ENCODE measurements at regions not wholly inside any gene's neighbourhood (a gene's known extent, or its start where the extent isn't known, plus 50 kb on each side); places are given as distances from the start of the nearest gene placed in this dataset.

GRCh38 chr3:72636969-72637597, 211.2 kb downstream of the SHQ1 start:
- Histone ChIP-seq H3K4me2 (peak overlapping the region; percentile 64 to 87 (median 80)), H3K27ac (peak overlapping the region in 9 of 11 experiments; percentile 2 to 70 (median 64); a peak in 16 of 22 replicates), H3K27me3 (no peaks in the 10 kb centered on the region), H3K36me3 (no peaks in the 10 kb centered on the region), H3K4me3 (peak overlapping the region in 2 of 10 experiments; percentile 8 to 32; a peak in 3 of 20 replicates), H3K9ac (peak overlapping the region in 6 of 11 experiments; percentile 5 to 57 (median 46); a peak in 11 of 22 replicates), H3K4me1 (peaks cover 21 to 81% (median 43%) of the 10 kb centered on the region in 10 experiments), H3K9me3 (replicated peaks in 1 of 11) (peaks cover 0 to 9% (median 4%) of the 10 kb centered on the region in 11 experiments; a peak in 9 of 22 replicates), H4K20me1 (no peaks in the 10 kb centered on the region)
- TF ChIP-seq Cebpa-rat (IDR thresholded peaks at IDR 0.05): no peak

DNA sequence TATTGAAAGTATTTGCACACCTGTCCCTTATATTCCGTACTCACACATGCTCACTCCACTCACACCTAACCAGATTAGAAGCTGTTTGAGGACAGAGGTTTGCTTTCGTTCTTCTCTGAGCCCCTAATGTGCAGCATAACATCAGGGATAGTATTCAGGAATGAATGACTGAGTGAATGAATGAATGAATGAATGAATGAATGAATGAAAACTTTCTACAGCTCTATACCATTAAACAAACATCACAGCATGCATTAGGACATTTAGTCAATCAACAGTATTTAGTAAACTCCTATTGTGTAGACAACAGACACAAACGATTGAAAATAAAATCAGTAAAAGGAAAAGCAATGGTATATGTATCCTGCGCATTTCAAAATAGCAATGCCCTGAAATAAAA, 212.7 kb downstream of the SHQ1 start:
- Histone ChIP-seq H3K4me1 (peaks cover 33 to 96% (median 57%) of the 10 kb centered on the region in 10 experiments), H3K36me3 (no peaks in the 10 kb centered on the region), H3K27ac (no peak overlapping the region)

GRCh38 chr3:72634128-72634527, 214.1 kb downstream of the SHQ1 start:
- H3K36me3 ChIP-seq: no peaks in the 10 kb centered on the region
- no peak overlapping the region for H3K9ac ChIP-seq
- H3K9me3 ChIP-seq (replicated peaks in 1 of 11): peaks cover 0 to 15% (median 5%) of the 10 kb centered on the region in 11 experiments; a peak in 10 of 22 replicates
- H4K20me1 ChIP-seq: no peaks in the 10 kb centered on the region
- peaks cover 43 to 98% (median 65%) of the 10 kb centered on the region in 10 experiments for H3K4me1 ChIP-seq
- no peak overlapping the region for H3K27ac ChIP-seq
- H3K4me2 ChIP-seq: peak overlapping the region in 2 of 11 experiments; percentile 19 to 26; a peak in 3 of 22 replicates
- no peak overlapping the region for H3K4me3 ChIP-seq
- TF ChIP-seq Cebpa-rat (IDR thresholded peaks at IDR 0.05): no peak
- H3K27me3 ChIP-seq: no peaks in the 10 kb centered on the region

More for the DNA sequence above, 212.7 kb downstream of the SHQ1 start:
- peaks cover 0 to 15% (median 5%) of the 10 kb centered on the region in 11 experiments; a peak in 10 of 22 replicates for H3K9me3 ChIP-seq (replicated peaks in 1 of 11)
- no peak overlapping the region for H3K9ac ChIP-seq
- H4K20me1 ChIP-seq: no peaks in the 10 kb centered on the region
- TF ChIP-seq Cebpa-rat (IDR thresholded peaks at IDR 0.05): no peak
- H3K4me2 ChIP-seq: peak overlapping the region in 2 of 11 experiments; percentile 19 to 81; a peak in 2 of 22 replicates
- no peaks in the 10 kb centered on the region for H3K27me3 ChIP-seq
- H3K4me3 ChIP-seq: no peak overlapping the region

DNA sequence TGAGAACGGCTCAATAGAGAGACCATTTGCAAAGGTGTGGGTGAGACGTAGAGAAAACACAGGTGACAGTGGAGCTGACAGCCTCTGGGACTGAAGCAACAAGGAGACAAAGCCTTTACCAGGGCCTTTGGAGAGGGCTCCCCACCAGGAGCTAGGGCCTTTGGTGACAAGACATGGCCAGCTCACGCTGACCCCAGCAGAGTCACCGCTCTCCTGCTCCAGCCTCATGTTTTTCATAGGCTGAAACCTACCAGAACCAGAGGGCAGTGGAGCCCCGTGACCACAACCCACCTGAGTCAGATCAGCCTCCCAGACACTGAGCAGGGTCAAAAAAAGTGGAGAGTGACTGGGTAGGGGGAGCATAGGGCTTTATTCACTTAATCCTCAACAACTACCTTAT, 214.7 kb downstream of the SHQ1 start:
- Histone ChIP-seq H3K27me3 (no peaks in the 10 kb centered on the region), H3K36me3 (no peaks in the 10 kb centered on the region)

DNA sequence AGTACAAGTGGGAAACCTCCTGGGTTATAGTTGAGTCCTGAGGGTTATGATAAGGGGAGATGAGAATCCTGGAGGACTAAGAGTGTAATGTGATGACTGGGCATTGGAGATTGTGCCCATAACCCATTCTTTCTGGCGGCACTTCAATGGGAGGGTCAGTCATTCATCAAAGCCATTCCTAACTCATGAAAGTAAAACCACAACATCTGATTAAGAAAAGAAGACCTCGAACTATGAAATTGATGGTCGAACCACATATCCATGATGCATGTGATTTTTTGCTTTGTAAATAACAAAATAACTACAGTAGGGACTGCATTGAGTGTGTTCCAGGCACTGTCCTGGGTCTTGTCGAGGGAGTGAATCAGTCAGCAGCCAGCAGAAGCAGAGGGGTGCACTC, 215.1 kb downstream of the SHQ1 start:
- Histone ChIP-seq H4K20me1 (no peaks in the 10 kb centered on the region), H3K36me3 (no peaks in the 10 kb centered on the region), H3K4me1 (peaks cover 50 to 98% (median 72%) of the 10 kb centered on the region in 10 experiments), H3K9me3 (replicated peaks in 1 of 11) (peaks cover 0 to 15% (median 5%) of the 10 kb centered on the region in 11 experiments; a peak in 10 of 22 replicates), H3K9ac (no peak overlapping the region), H3K27me3 (no peaks in the 10 kb centered on the region), H3K4me3 (no peak overlapping the region), H3K4me2 (peak overlapping the region in 7 of 11 experiments; percentile 2 to 95 (median 87); a peak in 10 of 22 replicates), H3K27ac (peak overlapping the region in 5 of 11 experiments; percentile 15 to 89 (median 32); a peak in 6 of 22 replicates)
- no peak for TF ChIP-seq Cebpa-rat (IDR thresholded peaks at IDR 0.05)

More for the DNA sequence above, 214.7 kb downstream of the SHQ1 start:
- peak overlapping the region in 9 of 11 experiments; percentile 2 to 95 (median 38); a peak in 11 of 22 replicates for H3K4me2 ChIP-seq
- H3K4me3 ChIP-seq: no peak overlapping the region
- no peak overlapping the region for H3K9ac ChIP-seq
- peaks cover 0 to 15% (median 5%) of the 10 kb centered on the region in 11 experiments; a peak in 10 of 22 replicates for H3K9me3 ChIP-seq (replicated peaks in 1 of 11)
- H3K4me1 ChIP-seq: peaks cover 46 to 98% (median 71%) of the 10 kb centered on the region in 10 experiments
- H3K27ac ChIP-seq: peak overlapping the region in 5 of 11 experiments; percentile 15 to 89 (median 32); a peak in 6 of 22 replicates
- TF ChIP-seq Cebpa-rat (IDR thresholded peaks at IDR 0.05): no peak
- H4K20me1 ChIP-seq: no peaks in the 10 kb centered on the region

- H3K4me3 ChIP-seq: 0 out of 20 replicates have a peak overlapping the region, but pooled peaks of 1 of the 10 experiments have one; percentile 7
- H3K9ac ChIP-seq: peak overlapping the region in 1 of 11 experiments; percentile 78; a peak in 4 of 22 replicates
- H3K9me3 ChIP-seq (replicated peaks in 1 of 11): peaks cover 0 to 15% (median 5%) of the 10 kb centered on the region in 11 experiments; a peak in 10 of 22 replicates
- peak overlapping the region in 9 of 11 experiments; percentile 82 to 95 (median 93); a peak in 17 of 22 replicates for H3K4me2 ChIP-seq
- no peaks in the 10 kb centered on the region for H3K36me3 ChIP-seq
- TF ChIP-seq Cebpa-rat (IDR thresholded peaks at IDR 0.05): no peak
- no peaks in the 10 kb centered on the region for H3K27me3 ChIP-seq
- peaks cover 54 to 98% (median 72%) of the 10 kb centered on the region in 10 experiments for H3K4me1 ChIP-seq
- no peaks in the 10 kb centered on the region for H4K20me1 ChIP-seq
- peak overlapping the region in 8 of 11 experiments; percentile 61 to 93 (median 90); a peak in 15 of 22 replicates for H3K27ac ChIP-seq
Observed at GRCh38 chr3:72632129-72632528, 216.1 kb downstream of the SHQ1 start.

- peaks cover 0 to 15% (median 5%) of the 10 kb centered on the region in 11 experiments; a peak in 10 of 22 replicates for H3K9me3 ChIP-seq (replicated peaks in 1 of 11)
- no peaks in the 10 kb centered on the region for H3K27me3 ChIP-seq
- H3K4me2 ChIP-seq: peak overlapping the region; percentile 40 to 95 (median 92); a peak in 21 of 22 replicates
Observed at GRCh38 chr3:72630969-72631344, 217.3 kb downstream of the SHQ1 start.

DNA sequence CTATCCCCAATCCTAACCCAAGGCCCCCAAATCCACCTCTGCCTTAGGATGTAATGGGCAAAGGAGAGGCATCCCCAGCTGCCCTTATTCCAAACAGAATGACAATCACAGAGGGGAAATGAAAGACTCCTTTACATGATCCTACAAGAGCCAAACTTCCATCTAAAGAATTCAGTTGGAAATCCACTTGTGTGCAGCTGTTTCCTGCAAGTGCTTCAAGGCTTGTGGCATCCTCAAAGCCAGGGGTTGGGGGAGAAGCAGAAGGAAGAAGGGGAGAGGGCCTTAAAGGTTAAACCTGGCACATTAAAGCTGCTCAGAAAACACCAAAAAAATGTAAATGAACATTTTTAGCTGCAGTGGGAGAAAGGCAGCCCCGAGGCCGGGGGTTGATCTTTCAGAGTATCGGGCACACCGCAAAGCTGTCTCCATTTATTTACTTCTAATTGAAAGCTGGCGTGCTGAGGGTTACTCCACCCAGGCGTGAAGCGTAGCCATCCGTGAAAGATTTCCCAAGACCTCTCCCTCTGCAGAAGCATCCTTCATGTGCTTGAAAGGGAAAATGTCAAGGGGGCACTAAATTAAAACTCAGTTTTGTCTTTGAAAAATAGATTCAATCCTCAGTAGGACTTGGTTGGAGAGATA, 217.8 kb downstream of the SHQ1 start:
- Histone ChIP-seq H3K4me3 (peak overlapping the region in 7 of 10 experiments; percentile 1 to 50 (median 27); a peak in 9 of 20 replicates), H3K9me3 (replicated peaks in 1 of 11) (peaks cover 0 to 15% (median 5%) of the 10 kb centered on the region in 11 experiments; a peak in 10 of 22 replicates), H4K20me1 (no peaks in the 10 kb centered on the region), H3K4me1 (peaks cover 48 to 99% (median 71%) of the 10 kb centered on the region in 10 experiments), H3K27ac (peak overlapping the region in 9 of 11 experiments; percentile 61 to 93 (median 89); a peak in 19 of 22 replicates), H3K9ac (peak overlapping the region in 9 of 11 experiments; percentile 43 to 81 (median 75); a peak in 18 of 22 replicates), H3K27me3 (no peaks in the 10 kb centered on the region), H3K4me2 (peak overlapping the region; percentile 40 to 95 (median 92)), H3K36me3 (no peaks in the 10 kb centered on the region)
- peak in 9 of 11 experiments; percentile 47 to 93 (median 87); a peak in 17 of 22 replicates for TF ChIP-seq Cebpa-rat (IDR thresholded peaks at IDR 0.05)

More at GRCh38 chr3:72630969-72631344, 217.3 kb downstream of the SHQ1 start:
- Histone ChIP-seq H3K4me1 (peaks cover 48 to 96% (median 69%) of the 10 kb centered on the region in 10 experiments), H3K4me3 (peak overlapping the region in 5 of 10 experiments; percentile 21 to 50 (median 27); a peak in 6 of 20 replicates), H4K20me1 (no peaks in the 10 kb centered on the region), H3K27ac (peak overlapping the region in 9 of 11 experiments; percentile 61 to 93 (median 89); a peak in 20 of 22 replicates), H3K36me3 (no peaks in the 10 kb centered on the region), H3K9ac (peak overlapping the region in 9 of 11 experiments; percentile 43 to 81 (median 75); a peak in 18 of 22 replicates)
- TF ChIP-seq Cebpa-rat (IDR thresholded peaks at IDR 0.05): peak in 5 of 11 experiments; percentile 7 to 68 (median 23); a peak in 6 of 22 replicates

Measured in BLaER1 treated with 17β-estradiol and CSF1 and Interleukin-3, amounts not matched to agents 10 nM and 100 nM (cell line).